IMR-90 (cell line): ENCODE measurements at regions not wholly inside any gene's neighbourhood (a gene's known extent, or its start where the extent isn't known, plus 50 kb on each side); places are given as distances from the start of the nearest gene placed in this dataset.

Source experiments
- ATAC-seq: fragments of 200-7000 bp; cut with Tn5 transposase; 2 replicates; pipeline ENCODE4 v1.9.1; 2020; ENCODE audit warnings: low read depth, mild to moderate bottlenecking, moderate library complexity
- BruUV-seq: library from RNA; stranded (reverse); fragments of 400-500 nt; replicated peaks from 2 replicates; lab custom pipeline; 2021; lab: Mats Ljungman, UMichigan
- CTCF ChIA-PET: fragments of 300-600 bp; formaldehyde crosslinking; extraction: SDS; loops from one replicate; lab custom pipeline; 2021; ENCODE audit warnings: antibody characterized with exemption; lab: Yijun Ruan, JAX
- POLR2A ChIA-PET: fragments of 300-600 bp; sonication (Branson Sonifier 250); formaldehyde crosslinking; loops from one replicate; lab custom pipeline; 2022; ENCODE audit warnings: antibody characterized with exemption; ENCODE audit not compliant: unreplicated experiment; lab: Charles Lee
- DNase-seq: peaks from one replicate; pipeline ENCODE4 v3.0.0; 2013
- H2AFZ ChIP-seq: replicated peaks from 2 replicates; pipeline ENCODE3; 2013; ENCODE audit warnings: low read length, mild to moderate bottlenecking; ENCODE audit not compliant: poor library complexity
- H2AK5ac ChIP-seq: 2 replicates; pipeline ENCODE4 v1.6.1; 2013; ENCODE audit warnings: low read depth, low read length, inconsistent platforms
- H2AK9ac ChIP-seq: replicated peaks from 2 replicates; pipeline ENCODE3; 2013; ENCODE audit warnings: mild to moderate bottlenecking, low read depth, low read length, moderate library complexity; ENCODE audit not compliant: poor library complexity
- H2BK120ac ChIP-seq: 2 replicates; pipeline ENCODE4 v1.6.1; 2013; ENCODE audit warnings: low read depth, low read length, inconsistent platforms
- H2BK15ac ChIP-seq: 3 replicates; pipeline ENCODE4 v1.6.1; 2013; ENCODE audit warnings: low read depth, low read length, inconsistent platforms
- H2BK20ac ChIP-seq: 2 replicates; pipeline ENCODE4 v1.6.1; 2013; ENCODE audit warnings: low read depth, mild to moderate bottlenecking, inconsistent platforms, low read length, moderate library complexity
- H2BK5ac ChIP-seq: 2 replicates; pipeline ENCODE4 v1.6.1; 2013; ENCODE audit warnings: mild to moderate bottlenecking, low read depth, low read length, inconsistent platforms; ENCODE audit not compliant: poor library complexity, severe bottlenecking
- H3K14ac ChIP-seq: replicated peaks from 2 replicates; pipeline ENCODE4 v1.6.1; 2013; ENCODE audit warnings: low read depth, low read length, inconsistent platforms
- H3K18ac ChIP-seq: 2 replicates; pipeline ENCODE4 v1.6.1; 2013; ENCODE audit warnings: low read depth, low read length, control low read depth
- H3K23ac ChIP-seq: 2 replicates; pipeline ENCODE4 v1.6.1; 2013; ENCODE audit warnings: low read depth, low read length, inconsistent platforms
- H3K27ac ChIP-seq: 2 replicates; pipeline ENCODE4 v1.5.1; 2013; ENCODE audit warnings: mild to moderate bottlenecking, control low read depth, low read length; ENCODE audit not compliant: insufficient read depth
- H3K27me3 ChIP-seq: 2 replicates; pipeline ENCODE4 v1.6.1; 2013; ENCODE audit warnings: low read length; ENCODE audit not compliant: control insufficient read depth, insufficient read depth
- H3K36me3 ChIP-seq: 2 replicates; pipeline ENCODE4 v1.6.1; 2013; ENCODE audit warnings: low read length, mixed read lengths; ENCODE audit not compliant: control insufficient read depth, insufficient read depth
- H3K4ac ChIP-seq: 2 replicates; pipeline ENCODE4 v1.6.1; 2013; ENCODE audit warnings: low read depth, low read length, inconsistent platforms
- H3K4me1 ChIP-seq: 2 replicates; pipeline ENCODE4 v1.6.1; 2013; ENCODE audit warnings: low read length, mixed read lengths; ENCODE audit not compliant: control insufficient read depth, insufficient read depth
- H3K4me2 ChIP-seq: 2 replicates; pipeline ENCODE4 v1.6.1; 2013; ENCODE audit warnings: low read depth, mild to moderate bottlenecking, control low read depth, low read length, moderate library complexity
- H3K4me3 ChIP-seq: 2 replicates; pipeline ENCODE4 v1.5.1; 2013; ENCODE audit warnings: low read depth, mild to moderate bottlenecking, control low read depth, low read length, moderate library complexity; ENCODE audit not compliant: insufficient read depth
- H3K56ac ChIP-seq: 2 replicates; pipeline ENCODE4 v1.6.1; 2013; ENCODE audit warnings: low read length, inconsistent platforms; ENCODE audit not compliant: insufficient read depth; ENCODE audit errors: extremely low read depth
- H3K79me1 ChIP-seq, 2 experiments: 2 replicates each; pipeline ENCODE4 v1.6.1; 2013; ENCODE audit warnings: low read length in 2 of 2, inconsistent platforms in 1 of 2, low read depth in 1 of 2
- H3K9ac ChIP-seq: 2 replicates; pipeline ENCODE4 v1.6.1; 2013; ENCODE audit warnings: low read depth, low read length, control low read depth
- H3K9me1 ChIP-seq: 2 replicates; pipeline ENCODE4 v1.6.1; 2013; ENCODE audit warnings: low read length, inconsistent platforms; ENCODE audit not compliant: insufficient read depth
- H3K9me3 ChIP-seq: 2 replicates; pipeline ENCODE4 v1.6.1; 2013; ENCODE audit warnings: low read length; ENCODE audit not compliant: control insufficient read depth, insufficient read depth
- H4K20me1 ChIP-seq: 2 replicates; pipeline ENCODE4 v1.6.1; 2013; ENCODE audit warnings: low read length, inconsistent platforms; ENCODE audit not compliant: insufficient read depth
- H4K5ac ChIP-seq: 2 replicates; pipeline ENCODE4 v1.6.1; 2013; ENCODE audit warnings: mild to moderate bottlenecking, low read depth, low read length, control low read depth
- H4K8ac ChIP-seq, 2 experiments: 2 replicates each; pipeline ENCODE4 v1.6.1; 2013; ENCODE audit warnings: low read depth in 2 of 2, low read length in 2 of 2, control low read depth in 1 of 2, inconsistent platforms in 1 of 2
- H4K91ac ChIP-seq: 2 replicates; pipeline ENCODE4 v1.6.1; 2013; ENCODE audit warnings: low read depth, low read length, inconsistent platforms; ENCODE audit not compliant: insufficient read depth
- BHLHE40 ChIP-seq: fragments of 150-350 bp; IDR thresholded peaks from 2 replicates; pipeline ENCODE4 v1.6.1; 2016; ENCODE audit warnings: mild to moderate bottlenecking, low read depth, low read length
- CEBPB ChIP-seq: IDR thresholded peaks from 2 replicates; pipeline ENCODE4 v1.6.1; 2012; ENCODE audit warnings: low read depth, low read length, improper control_type of control experiment
- CHD1 ChIP-seq: IDR thresholded peaks from 2 replicates; pipeline ENCODE4 v1.6.1; 2012; ENCODE audit warnings: low read depth, low read length, improper control_type of control experiment
- FOS ChIP-seq: fragments of 150-350 bp; IDR thresholded peaks from 2 replicates; pipeline ENCODE4 v1.6.1; 2016; ENCODE audit warnings: low read depth, low read length
- MAZ ChIP-seq: IDR thresholded peaks from 2 replicates; pipeline ENCODE4 v1.6.1; 2012; ENCODE audit warnings: low read depth, mild to moderate bottlenecking, low read length, improper control_type of control experiment, moderate library complexity, borderline replicate concordance
- POLR2A ChIP-seq: IDR thresholded peaks from 2 replicates; pipeline ENCODE4 v1.6.1; 2012; ENCODE audit warnings: mild to moderate bottlenecking, low read depth, low read length
- RAD21 ChIP-seq: IDR thresholded peaks from 2 replicates; pipeline ENCODE4 v1.6.1; 2012; ENCODE audit warnings: low read length, improper control_type of control experiment
- SMC3 ChIP-seq: fragments of 150-350 bp; IDR thresholded peaks from 2 replicates; pipeline ENCODE4 v1.6.1; 2016; ENCODE audit warnings: low read depth, mild to moderate bottlenecking, antibody characterized with exemption, low read length, moderate library complexity
- WGBS, 2 experiments: methylation state at CpG; one replicate each; pipeline versions ENCODE4 v1.1.5 to v1.1.7; 2013; ENCODE audit warnings: missing lambda C conversion rate in 2 of 2; ENCODE audit not compliant: insufficient read length in 1 of 2; ENCODE audit errors: extremely low coverage in 2 of 2; 5-methylcytosine and 5-hydroxymethylcytosine counted together
- dilution Hi-C: fragments of 300-500 bp; cut with HindIII; formaldehyde crosslinking; loops from one replicate; pipeline ENCODE4 v1.14.3; 2018; ENCODE audit warnings: low sequenced_read_pairs; ENCODE audit not compliant: unreplicated experiment
- in situ Hi-C: fragments of 300-500 bp; cut with MboI; formaldehyde crosslinking; loops from 3 replicates; pipeline ENCODE4 v1.14.3; 2019; ENCODE audit warnings: low sequenced_read_pairs, inconsistent platforms, mixed read lengths
- intact Hi-C: fragments of 100-400 bp; cut with micrococcal nuclease; formaldehyde crosslinking; loops from 2 replicates; pipeline ENCODE4 v1.10.0; 2022
- TF ChIP-seq, protein P1 (sequence below): conservative IDR thresholded peaks from 2 replicates; pipeline ENCODE4 v1.5.1; 2012; ENCODE audit warnings: mild to moderate bottlenecking, low read depth, low read length, improper control_type of control experiment

DNA sequence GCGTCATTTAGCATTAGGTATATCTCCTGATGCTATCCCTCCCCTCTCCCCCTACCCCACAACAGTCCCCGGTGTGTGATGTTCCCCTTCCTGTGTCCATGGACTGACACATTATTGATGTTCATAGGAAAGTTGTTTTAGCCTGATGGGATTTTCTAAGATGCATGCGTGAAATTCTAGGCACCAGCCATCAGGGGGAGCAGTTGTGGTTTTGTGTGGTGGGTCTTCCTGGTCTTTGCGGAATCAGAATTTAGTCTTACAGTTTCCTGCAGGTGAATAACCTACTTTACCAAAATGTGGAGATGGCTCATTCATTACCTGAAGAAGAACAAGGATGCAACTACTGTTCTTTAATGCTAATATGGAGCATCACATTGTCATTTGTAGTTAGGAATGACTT is 455.0 kb upstream of the THBS1 start:
- peak overlapping the region; percentile 81 for H2BK20ac ChIP-seq
- ChIA-PET POLR2A (interaction anchor here (0.8 to 1.0 kb wide), 2 partner anchors 454 to 456 kb away, joined by 3 to 4 read pairs; partner anchors contain the start of gene THBS1), CTCF (no interaction called here)
- no peak overlapping the region for H3K4me3 ChIP-seq
- H2BK5ac ChIP-seq: peak overlapping the region; percentile 86
- H3K9ac ChIP-seq: no peak overlapping the region
- H3K27me3 ChIP-seq: no peaks in the 10 kb centered on the region
- peak overlapping the region; percentile 66; the same call in 1 of the 2 replicates for H3K18ac ChIP-seq
- H3K27ac ChIP-seq: peak overlapping the region; percentile 39; the same call in 1 of the 2 replicates
- H4K5ac ChIP-seq: peak overlapping the region; percentile 59; the same call in 1 of the 2 replicates
- dilution Hi-C loops: no loop called here
- no peak overlapping the region for H2AK9ac ChIP-seq
- H2AK5ac ChIP-seq: peak overlapping the region; percentile 79; the same call in 1 of the 2 replicates
- intact Hi-C loops: loop anchor here (2.0 to 5.0 kb wide), 5 partner anchors 47 to 455 kb away; partner anchors contain the start of gene THBS1
- no peak overlapping the region for H2AFZ ChIP-seq
- H4K20me1 ChIP-seq: no peaks in the 10 kb centered on the region
- WGBS, 2 experiments: no CpG with 5 or more reads among the region's 4 CpGs
- H4K91ac ChIP-seq: peak overlapping the region; percentile 12; the same call in 1 of the 2 replicates
- peaks cover 2% of the 10 kb centered on the region; the same call in 1 of the 2 replicates for H3K9me3 ChIP-seq
- ATAC-seq (no peak), DNase-seq (peak; percentile 68)
- H2BK120ac ChIP-seq: peak overlapping the region; percentile 78
- in situ Hi-C loops: loop anchor here (5.0 kb wide), 1 partner anchor 456 kb away; the partner anchor contains the start of gene THBS1
- peak overlapping the region; percentile 78 for H3K4ac ChIP-seq
- TF ChIP-seq CHD1 (no peak), POLR2A (no peak), MAZ (no peak), FOS (no peak), SMC3 (peak; percentile 54), BHLHE40 (no peak), CEBPB (no peak), RAD21 (peak; percentile 62)
- TF ChIP-seq, protein P1, sequence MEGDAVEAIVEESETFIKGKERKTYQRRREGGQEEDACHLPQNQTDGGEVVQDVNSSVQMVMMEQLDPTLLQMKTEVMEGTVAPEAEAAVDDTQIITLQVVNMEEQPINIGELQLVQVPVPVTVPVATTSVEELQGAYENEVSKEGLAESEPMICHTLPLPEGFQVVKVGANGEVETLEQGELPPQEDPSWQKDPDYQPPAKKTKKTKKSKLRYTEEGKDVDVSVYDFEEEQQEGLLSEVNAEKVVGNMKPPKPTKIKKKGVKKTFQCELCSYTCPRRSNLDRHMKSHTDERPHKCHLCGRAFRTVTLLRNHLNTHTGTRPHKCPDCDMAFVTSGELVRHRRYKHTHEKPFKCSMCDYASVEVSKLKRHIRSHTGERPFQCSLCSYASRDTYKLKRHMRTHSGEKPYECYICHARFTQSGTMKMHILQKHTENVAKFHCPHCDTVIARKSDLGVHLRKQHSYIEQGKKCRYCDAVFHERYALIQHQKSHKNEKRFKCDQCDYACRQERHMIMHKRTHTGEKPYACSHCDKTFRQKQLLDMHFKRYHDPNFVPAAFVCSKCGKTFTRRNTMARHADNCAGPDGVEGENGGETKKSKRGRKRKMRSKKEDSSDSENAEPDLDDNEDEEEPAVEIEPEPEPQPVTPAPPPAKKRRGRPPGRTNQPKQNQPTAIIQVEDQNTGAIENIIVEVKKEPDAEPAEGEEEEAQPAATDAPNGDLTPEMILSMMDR: peak; percentile 64
- H3K56ac ChIP-seq: peak overlapping the region; percentile 13; the same call in 1 of the 2 replicates
- H3K14ac ChIP-seq: peak overlapping the region; percentile 64; the same call in 1 of the 2 replicates
- no peak overlapping the region for H3K23ac ChIP-seq
- H3K9me1 ChIP-seq: peaks cover 27% of the 10 kb centered on the region
- peak overlapping the region in 1 of 2 experiments; percentile 52; a peak in 3 of 4 replicates for H4K8ac ChIP-seq
- H3K4me1 ChIP-seq: peaks cover 37% of the 10 kb centered on the region
- BruUV-seq: no TSS peak
- peak overlapping the region; percentile 25; the same call in 2 of the 3 replicates for H2BK15ac ChIP-seq
- peaks cover 0 to 25% of the 10 kb centered on the region in 2 experiments; a peak in 3 of 4 replicates for H3K79me1 ChIP-seq
- no peak overlapping the region for H3K4me2 ChIP-seq
- H3K36me3 ChIP-seq: no peaks in the 10 kb centered on the region
